IMR-90 (cell line): ENCODE measurements at regions not wholly inside any gene's neighbourhood (a gene's known extent, or its start where the extent isn't known, plus 50 kb on each side); places are given as distances from the start of the nearest gene placed in this dataset.

Experiments used
- CEBPB ChIP-seq: IDR thresholded peaks from 2 replicates; pipeline ENCODE4 v1.6.1; 2012; ENCODE audit warnings: low read depth, low read length, improper control_type of control experiment
- MAZ ChIP-seq: IDR thresholded peaks from 2 replicates; pipeline ENCODE4 v1.6.1; 2012; ENCODE audit warnings: low read depth, mild to moderate bottlenecking, low read length, improper control_type of control experiment, moderate library complexity, borderline replicate concordance
- NFE2L2 ChIP-seq: fragments of 150-350 bp; IDR thresholded peaks from 2 replicates; pipeline ENCODE4 v1.6.1; 2016; ENCODE audit warnings: low read depth, mild to moderate bottlenecking, low read length
- POLR2A ChIP-seq: IDR thresholded peaks from 2 replicates; pipeline ENCODE4 v1.6.1; 2012; ENCODE audit warnings: mild to moderate bottlenecking, low read depth, low read length
- RAD21 ChIP-seq: IDR thresholded peaks from 2 replicates; pipeline ENCODE4 v1.6.1; 2012; ENCODE audit warnings: low read length, improper control_type of control experiment
- RCOR1 ChIP-seq: IDR thresholded peaks from 2 replicates; pipeline ENCODE4 v1.6.1; 2012; ENCODE audit warnings: mild to moderate bottlenecking, low read length, improper control_type of control experiment; ENCODE audit not compliant: insufficient replicate concordance
- SMC3 ChIP-seq: fragments of 150-350 bp; IDR thresholded peaks from 2 replicates; pipeline ENCODE4 v1.6.1; 2016; ENCODE audit warnings: low read depth, mild to moderate bottlenecking, antibody characterized with exemption, low read length, moderate library complexity
- TF ChIP-seq, protein P1 (sequence below): conservative IDR thresholded peaks from 2 replicates; pipeline ENCODE4 v1.5.1; 2012; ENCODE audit warnings: mild to moderate bottlenecking, low read depth, low read length, improper control_type of control experiment
- TF ChIP-seq, protein P2 (sequence below): fragments of 150-350 bp; IDR thresholded peaks from 2 replicates; pipeline ENCODE4 v1.6.1; 2017; ENCODE audit warnings: mild to moderate bottlenecking, antibody characterized with exemption, low read length, low read depth
- TF ChIP-seq, protein P3 (sequence below): fragments of 150-350 bp; IDR thresholded peaks from 2 replicates; pipeline ENCODE4 v1.6.1; 2016; ENCODE audit warnings: low read depth, mild to moderate bottlenecking, low read length, moderate library complexity, borderline replicate concordance

DNA sequence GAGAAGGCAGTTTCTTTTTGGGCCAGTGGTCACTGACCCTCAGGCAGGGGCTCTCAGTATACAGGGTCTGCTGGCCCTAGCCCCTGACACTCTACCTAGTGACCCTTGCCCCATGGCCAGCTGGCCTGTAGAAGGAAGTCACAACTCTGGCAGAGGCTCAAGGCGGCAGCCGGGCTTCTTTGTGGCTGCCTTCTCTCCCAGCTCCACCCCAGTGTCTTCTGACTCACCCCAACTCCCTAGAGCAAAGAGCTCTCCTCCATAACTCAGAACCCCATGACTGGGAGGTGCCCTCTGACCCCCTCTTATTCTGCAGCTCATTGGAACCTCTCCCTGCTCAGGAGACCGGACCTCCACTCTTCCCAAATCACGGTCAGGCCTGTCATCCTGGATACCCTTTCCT is 358.2 kb downstream of the FGFR2 start:
- TF ChIP-seq, protein P1, sequence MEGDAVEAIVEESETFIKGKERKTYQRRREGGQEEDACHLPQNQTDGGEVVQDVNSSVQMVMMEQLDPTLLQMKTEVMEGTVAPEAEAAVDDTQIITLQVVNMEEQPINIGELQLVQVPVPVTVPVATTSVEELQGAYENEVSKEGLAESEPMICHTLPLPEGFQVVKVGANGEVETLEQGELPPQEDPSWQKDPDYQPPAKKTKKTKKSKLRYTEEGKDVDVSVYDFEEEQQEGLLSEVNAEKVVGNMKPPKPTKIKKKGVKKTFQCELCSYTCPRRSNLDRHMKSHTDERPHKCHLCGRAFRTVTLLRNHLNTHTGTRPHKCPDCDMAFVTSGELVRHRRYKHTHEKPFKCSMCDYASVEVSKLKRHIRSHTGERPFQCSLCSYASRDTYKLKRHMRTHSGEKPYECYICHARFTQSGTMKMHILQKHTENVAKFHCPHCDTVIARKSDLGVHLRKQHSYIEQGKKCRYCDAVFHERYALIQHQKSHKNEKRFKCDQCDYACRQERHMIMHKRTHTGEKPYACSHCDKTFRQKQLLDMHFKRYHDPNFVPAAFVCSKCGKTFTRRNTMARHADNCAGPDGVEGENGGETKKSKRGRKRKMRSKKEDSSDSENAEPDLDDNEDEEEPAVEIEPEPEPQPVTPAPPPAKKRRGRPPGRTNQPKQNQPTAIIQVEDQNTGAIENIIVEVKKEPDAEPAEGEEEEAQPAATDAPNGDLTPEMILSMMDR: no peak
- TF ChIP-seq RCOR1 (no peak), NFE2L2 (no peak), RAD21 (no peak), POLR2A (no peak), SMC3 (no peak), MAZ (no peak), CEBPB (no peak)
- TF ChIP-seq, protein P2, sequence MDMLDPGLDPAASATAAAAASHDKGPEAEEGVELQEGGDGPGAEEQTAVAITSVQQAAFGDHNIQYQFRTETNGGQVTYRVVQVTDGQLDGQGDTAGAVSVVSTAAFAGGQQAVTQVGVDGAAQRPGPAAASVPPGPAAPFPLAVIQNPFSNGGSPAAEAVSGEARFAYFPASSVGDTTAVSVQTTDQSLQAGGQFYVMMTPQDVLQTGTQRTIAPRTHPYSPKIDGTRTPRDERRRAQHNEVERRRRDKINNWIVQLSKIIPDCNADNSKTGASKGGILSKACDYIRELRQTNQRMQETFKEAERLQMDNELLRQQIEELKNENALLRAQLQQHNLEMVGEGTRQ: no peak
- TF ChIP-seq, protein P3, sequence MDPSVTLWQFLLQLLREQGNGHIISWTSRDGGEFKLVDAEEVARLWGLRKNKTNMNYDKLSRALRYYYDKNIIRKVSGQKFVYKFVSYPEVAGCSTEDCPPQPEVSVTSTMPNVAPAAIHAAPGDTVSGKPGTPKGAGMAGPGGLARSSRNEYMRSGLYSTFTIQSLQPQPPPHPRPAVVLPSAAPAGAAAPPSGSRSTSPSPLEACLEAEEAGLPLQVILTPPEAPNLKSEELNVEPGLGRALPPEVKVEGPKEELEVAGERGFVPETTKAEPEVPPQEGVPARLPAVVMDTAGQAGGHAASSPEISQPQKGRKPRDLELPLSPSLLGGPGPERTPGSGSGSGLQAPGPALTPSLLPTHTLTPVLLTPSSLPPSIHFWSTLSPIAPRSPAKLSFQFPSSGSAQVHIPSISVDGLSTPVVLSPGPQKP: no peak
